ENCODE measurements at regions not wholly inside any gene's neighbourhood (a gene's known extent, or its start where the extent isn't known, plus 50 kb on each side); places are given as distances from the start of the nearest gene placed in this dataset.

DNA sequence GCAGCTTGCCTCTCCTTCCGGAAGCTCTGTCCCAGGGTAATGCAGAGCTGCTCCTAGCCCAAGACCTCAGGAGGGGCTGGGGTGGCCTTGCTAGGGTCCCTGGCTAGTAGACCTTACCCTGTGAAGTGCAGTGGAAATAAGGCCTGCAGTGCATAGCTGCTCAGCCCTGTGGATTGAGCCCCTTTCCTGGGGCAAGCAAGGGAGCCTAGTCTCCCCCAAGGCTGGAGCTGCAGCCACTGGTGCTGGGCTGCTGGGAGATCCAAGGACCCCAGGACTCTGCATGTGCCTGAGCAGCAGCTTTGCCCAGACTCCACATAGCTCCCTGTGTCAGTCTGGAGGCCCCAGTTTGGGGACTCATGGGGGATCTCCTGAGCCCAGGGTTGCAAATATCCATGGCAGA is 57.9 kb downstream of the FANCF start:
- TF ChIP-seq, protein P1, sequence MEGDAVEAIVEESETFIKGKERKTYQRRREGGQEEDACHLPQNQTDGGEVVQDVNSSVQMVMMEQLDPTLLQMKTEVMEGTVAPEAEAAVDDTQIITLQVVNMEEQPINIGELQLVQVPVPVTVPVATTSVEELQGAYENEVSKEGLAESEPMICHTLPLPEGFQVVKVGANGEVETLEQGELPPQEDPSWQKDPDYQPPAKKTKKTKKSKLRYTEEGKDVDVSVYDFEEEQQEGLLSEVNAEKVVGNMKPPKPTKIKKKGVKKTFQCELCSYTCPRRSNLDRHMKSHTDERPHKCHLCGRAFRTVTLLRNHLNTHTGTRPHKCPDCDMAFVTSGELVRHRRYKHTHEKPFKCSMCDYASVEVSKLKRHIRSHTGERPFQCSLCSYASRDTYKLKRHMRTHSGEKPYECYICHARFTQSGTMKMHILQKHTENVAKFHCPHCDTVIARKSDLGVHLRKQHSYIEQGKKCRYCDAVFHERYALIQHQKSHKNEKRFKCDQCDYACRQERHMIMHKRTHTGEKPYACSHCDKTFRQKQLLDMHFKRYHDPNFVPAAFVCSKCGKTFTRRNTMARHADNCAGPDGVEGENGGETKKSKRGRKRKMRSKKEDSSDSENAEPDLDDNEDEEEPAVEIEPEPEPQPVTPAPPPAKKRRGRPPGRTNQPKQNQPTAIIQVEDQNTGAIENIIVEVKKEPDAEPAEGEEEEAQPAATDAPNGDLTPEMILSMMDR (IDR thresholded peaks at IDR 0.05), result no peak
- Mint-ChIP-seq H3K4me3 (no peak overlapping the region), H3K4me1 (ENCODE audit: low read depth) (no peaks in the 10 kb centered on the region), H3K9me3 (peaks cover 38% of the 10 kb centered on the region), H3K36me3 (ENCODE audit: low read depth) (no peaks in the 10 kb centered on the region), H3K27me3 (ENCODE audit: insufficient read depth) (no peaks in the 10 kb centered on the region; the same call in 1 of the 2 replicates), H3K27ac (no peak overlapping the region)
- DNase-seq, result no peak

DNA sequence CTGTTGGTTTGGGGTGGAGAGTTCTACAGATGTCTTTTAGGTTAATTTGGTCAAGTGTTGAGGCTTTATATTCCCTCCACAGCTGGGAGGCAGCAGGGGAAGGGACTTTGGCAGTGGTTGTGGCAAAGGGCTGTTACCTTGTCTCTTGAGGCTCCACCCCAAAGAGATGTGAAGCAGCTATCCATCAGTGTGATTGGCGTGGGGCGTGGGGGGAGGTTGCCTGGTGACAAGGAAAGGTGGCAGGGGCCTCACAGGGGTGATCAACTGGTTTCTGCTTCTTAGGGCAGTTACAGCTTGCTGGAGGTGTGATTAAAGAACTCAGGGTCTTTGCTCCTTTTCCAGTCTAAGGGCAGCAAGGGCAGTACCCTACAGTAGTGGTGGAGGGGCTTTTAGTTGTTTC is 59.3 kb downstream of the FANCF start:
- TF ChIP-seq, protein P1 (IDR thresholded peaks at IDR 0.05), result no peak
- DNase-seq, result no peak
- H3K4me1 Mint-ChIP-seq (ENCODE audit: low read depth), result no peaks in the 10 kb centered on the region
- H3K27ac Mint-ChIP-seq, result no peak overlapping the region
- H3K9me3 Mint-ChIP-seq, result peaks cover 32% of the 10 kb centered on the region
- H3K27me3 Mint-ChIP-seq (ENCODE audit: insufficient read depth), result no peaks in the 10 kb centered on the region; the same call in 1 of the 2 replicates
- no peaks in the 10 kb centered on the region for H3K36me3 Mint-ChIP-seq (ENCODE audit: low read depth)
- no peak overlapping the region for H3K4me3 Mint-ChIP-seq

GRCh38 chr11:22561283-22561682 is 64.3 kb downstream of the FANCF start:
- no peak for DNase-seq
- Mint-ChIP-seq H3K36me3 (ENCODE audit: low read depth) (no peaks in the 10 kb centered on the region), H3K9me3 (peaks cover 16% of the 10 kb centered on the region), H3K27me3 (ENCODE audit: insufficient read depth) (no peaks in the 10 kb centered on the region; the same call in 1 of the 2 replicates), H3K4me3 (no peak overlapping the region), H3K27ac (no peak overlapping the region), H3K4me1 (ENCODE audit: low read depth) (no peaks in the 10 kb centered on the region)
- TF ChIP-seq, protein P1 (IDR thresholded peaks at IDR 0.05), result no peak

DNA sequence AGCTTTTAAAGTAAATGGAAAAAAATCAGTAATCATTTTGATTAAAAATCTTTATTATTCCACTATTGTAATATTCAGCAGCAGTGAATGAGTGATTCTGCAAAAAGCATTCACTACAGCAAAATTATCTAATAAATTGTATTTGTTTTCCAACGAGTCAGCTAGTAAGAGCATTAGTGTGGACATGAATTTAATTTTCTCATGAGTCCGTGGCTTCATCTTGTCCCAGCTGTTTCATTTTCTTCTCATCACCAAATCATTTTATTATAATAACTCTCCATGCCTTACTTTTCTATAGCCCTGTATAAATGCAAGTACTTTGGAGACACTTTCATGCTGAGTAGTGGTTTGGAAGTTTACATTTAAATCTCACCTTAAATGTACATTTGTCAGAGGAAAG is 66.2 kb downstream of the FANCF start:
- H3K27ac Mint-ChIP-seq, result no peak overlapping the region
- H3K27me3 Mint-ChIP-seq (ENCODE audit: insufficient read depth), result no peaks in the 10 kb centered on the region
- H3K4me1 Mint-ChIP-seq (ENCODE audit: low read depth), result no peaks in the 10 kb centered on the region
- H3K4me3 Mint-ChIP-seq, result no peak overlapping the region
- H3K9me3 Mint-ChIP-seq, result peaks cover 5% of the 10 kb centered on the region; the same call in 1 of the 2 replicates
- H3K36me3 Mint-ChIP-seq (ENCODE audit: low read depth), result no peaks in the 10 kb centered on the region
- TF ChIP-seq, protein P1 (IDR thresholded peaks at IDR 0.05), result no peak
- DNase-seq, result no peak

DNA sequence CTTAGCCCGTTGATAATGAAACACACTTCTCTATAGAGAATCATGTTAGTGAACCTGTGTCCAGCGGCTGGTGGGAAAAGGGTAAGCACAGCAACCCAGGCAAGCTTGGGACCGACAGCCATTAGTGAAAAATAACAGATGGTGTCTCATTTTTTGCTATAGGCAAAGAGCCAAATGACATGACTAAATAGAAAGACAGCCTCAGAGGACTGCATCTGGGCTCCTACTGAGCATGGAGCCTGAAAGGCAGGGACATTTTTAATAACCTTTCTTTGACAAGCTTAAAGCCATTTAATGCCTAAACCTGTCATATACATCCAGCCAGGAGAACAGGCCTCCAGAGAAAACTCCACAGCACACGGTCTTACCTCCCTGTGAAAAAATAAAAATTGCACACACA is 67.0 kb downstream of the FANCF start:
- peaks cover 10% of the 10 kb centered on the region for H3K9me3 Mint-ChIP-seq
- no peak for DNase-seq
- H3K4me3 Mint-ChIP-seq, result no peak overlapping the region
- no peak overlapping the region for H3K27ac Mint-ChIP-seq
- H3K36me3 Mint-ChIP-seq (ENCODE audit: low read depth), result no peaks in the 10 kb centered on the region
- no peaks in the 10 kb centered on the region for H3K4me1 Mint-ChIP-seq (ENCODE audit: low read depth)
- no peaks in the 10 kb centered on the region for H3K27me3 Mint-ChIP-seq (ENCODE audit: insufficient read depth)
- TF ChIP-seq, protein P1 (IDR thresholded peaks at IDR 0.05), result no peak

- Mint-ChIP-seq H3K4me3 (no peak overlapping the region), H3K4me1 (ENCODE audit: low read depth) (no peaks in the 10 kb centered on the region), H3K27me3 (ENCODE audit: insufficient read depth) (no peaks in the 10 kb centered on the region), H3K9me3 (peaks cover 26% of the 10 kb centered on the region), H3K27ac (no peak overlapping the region), H3K36me3 (ENCODE audit: low read depth) (no peaks in the 10 kb centered on the region)
- no peak for DNase-seq
- TF ChIP-seq, protein P1 (IDR thresholded peaks at IDR 0.05), result no peak
These were observed 69.2 kb downstream of the FANCF start for GRCh38 chr11:22556381-22556780.
